Cardiac muscle cell (in vitro differentiated cells and primary cell): ENCODE measurements at regions not wholly inside any gene's neighbourhood (a gene's known extent, or its start where the extent isn't known, plus 50 kb on each side); places are given as distances from the start of the nearest gene placed in this dataset.
A peak's percentile ranks its signal among the peaks of the same experiment; 100 is the strongest.

ENCODE experiments used
- DNase-seq, 2 donors: peaks; one replicate each; pipeline versions ENCODE4 v3.0.0 to v3.0.0-alpha.2; 2010 to 2017; ENCODE audit warnings: low read depth in 1 of 2, low spot score in 1 of 2
- H3K27ac ChIP-seq: fragments of 200-600 bp; sonication (generic); 2 replicates; pipeline ENCODE4 v1.5.1; 2016
- H3K27me3 ChIP-seq: fragments of 200-600 bp; sonication (generic); 2 replicates; pipeline ENCODE4 v1.6.0; 2016; ENCODE audit warnings: control low read depth
- H3K36me3 ChIP-seq: fragments of 200-600 bp; sonication (generic); 2 replicates; pipeline ENCODE4 v1.5.1; 2016; ENCODE audit warnings: control low read depth
- H3K4me1 ChIP-seq: fragments of 200-600 bp; sonication (generic); 2 replicates; pipeline ENCODE4 v1.8.1; 2017; ENCODE audit warnings: low read depth, mild to moderate bottlenecking, mixed run types
- H3K4me3 ChIP-seq: fragments of 200-600 bp; sonication (generic); 2 replicates; pipeline ENCODE4 v1.5.1; 2016; ENCODE audit warnings: mild to moderate bottlenecking
- H3K9me3 ChIP-seq: fragments of 200-600 bp; sonication (generic); 2 replicates; pipeline ENCODE4 v1.5.1; 2017; ENCODE audit warnings: low read depth, mild to moderate bottlenecking, control low read depth
- TF ChIP-seq, protein P1 (sequence below): IDR thresholded peaks from 2 replicates; pipeline ENCODE4 v1.5.1; 2012; ENCODE audit warnings: low read depth, mild to moderate bottlenecking, low read length

DNA sequence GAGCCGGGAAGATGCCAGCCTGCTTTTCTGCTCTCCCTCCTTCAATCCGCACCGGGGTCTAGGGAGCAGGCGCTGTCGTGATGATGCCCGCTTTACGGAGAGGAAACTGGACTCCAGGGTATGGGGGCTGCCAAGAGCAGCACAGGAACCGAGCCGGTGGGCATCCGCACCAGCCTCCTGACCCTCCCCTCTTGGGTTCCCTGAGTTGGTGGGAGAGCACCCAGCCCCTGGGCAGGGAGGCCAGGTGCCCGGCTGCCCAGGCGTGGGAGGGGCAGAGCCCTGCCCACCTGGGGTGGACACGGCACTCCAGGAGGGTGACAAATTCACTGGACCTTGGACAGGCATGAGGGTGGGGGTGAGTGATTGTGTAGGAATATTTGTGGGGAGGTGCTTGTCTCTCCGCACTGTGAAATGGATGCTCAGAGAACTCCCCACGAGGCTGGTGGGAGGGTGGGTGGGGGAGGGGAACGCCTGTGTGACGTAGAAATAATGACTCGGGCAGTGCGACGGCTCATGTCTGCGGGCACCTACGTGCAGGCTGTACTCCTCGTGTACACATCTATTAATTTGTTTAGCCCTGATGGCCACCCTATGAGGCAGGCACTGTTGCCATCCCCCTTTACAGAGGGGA is 173.4 kb downstream of the BMP7 start:
- Histone ChIP-seq H3K27ac (no peak overlapping the region), H3K36me3 (no peaks in the 10 kb centered on the region), H3K9me3 (no peaks in the 10 kb centered on the region), H3K27me3 (no peaks in the 10 kb centered on the region), H3K4me3 (no peak overlapping the region), H3K4me1 (no peaks in the 10 kb centered on the region)
- DNase-seq = no peak
- TF ChIP-seq, protein P1, sequence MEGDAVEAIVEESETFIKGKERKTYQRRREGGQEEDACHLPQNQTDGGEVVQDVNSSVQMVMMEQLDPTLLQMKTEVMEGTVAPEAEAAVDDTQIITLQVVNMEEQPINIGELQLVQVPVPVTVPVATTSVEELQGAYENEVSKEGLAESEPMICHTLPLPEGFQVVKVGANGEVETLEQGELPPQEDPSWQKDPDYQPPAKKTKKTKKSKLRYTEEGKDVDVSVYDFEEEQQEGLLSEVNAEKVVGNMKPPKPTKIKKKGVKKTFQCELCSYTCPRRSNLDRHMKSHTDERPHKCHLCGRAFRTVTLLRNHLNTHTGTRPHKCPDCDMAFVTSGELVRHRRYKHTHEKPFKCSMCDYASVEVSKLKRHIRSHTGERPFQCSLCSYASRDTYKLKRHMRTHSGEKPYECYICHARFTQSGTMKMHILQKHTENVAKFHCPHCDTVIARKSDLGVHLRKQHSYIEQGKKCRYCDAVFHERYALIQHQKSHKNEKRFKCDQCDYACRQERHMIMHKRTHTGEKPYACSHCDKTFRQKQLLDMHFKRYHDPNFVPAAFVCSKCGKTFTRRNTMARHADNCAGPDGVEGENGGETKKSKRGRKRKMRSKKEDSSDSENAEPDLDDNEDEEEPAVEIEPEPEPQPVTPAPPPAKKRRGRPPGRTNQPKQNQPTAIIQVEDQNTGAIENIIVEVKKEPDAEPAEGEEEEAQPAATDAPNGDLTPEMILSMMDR = no peak

DNA sequence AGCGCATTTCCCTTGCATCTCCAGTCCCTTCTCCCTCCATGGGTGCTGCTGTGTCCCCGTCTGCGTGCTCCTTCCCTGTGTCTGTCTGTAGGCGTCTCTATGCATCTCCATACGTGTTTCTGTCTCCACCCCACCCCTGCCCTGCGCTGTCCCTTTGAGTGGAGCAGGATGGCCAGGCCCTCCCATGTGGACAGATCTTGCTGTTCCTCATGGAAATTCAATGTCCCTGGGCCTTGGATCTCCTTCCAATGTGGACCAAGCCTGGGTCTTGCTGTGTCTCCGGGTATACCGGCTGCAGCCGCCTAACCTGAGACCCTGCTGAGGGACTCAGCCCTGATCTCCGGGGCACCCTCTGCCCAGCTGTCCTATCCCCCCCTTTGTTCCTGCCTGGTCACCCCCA is 172.7 kb downstream of the BMP7 start:
- Histone ChIP-seq H3K4me3 (no peak overlapping the region), H3K36me3 (no peaks in the 10 kb centered on the region), H3K9me3 (no peaks in the 10 kb centered on the region), H3K4me1 (no peaks in the 10 kb centered on the region), H3K27me3 (no peaks in the 10 kb centered on the region), H3K27ac (no peak overlapping the region)
- no peak for DNase-seq
- TF ChIP-seq, protein P1 = no peak

DNA sequence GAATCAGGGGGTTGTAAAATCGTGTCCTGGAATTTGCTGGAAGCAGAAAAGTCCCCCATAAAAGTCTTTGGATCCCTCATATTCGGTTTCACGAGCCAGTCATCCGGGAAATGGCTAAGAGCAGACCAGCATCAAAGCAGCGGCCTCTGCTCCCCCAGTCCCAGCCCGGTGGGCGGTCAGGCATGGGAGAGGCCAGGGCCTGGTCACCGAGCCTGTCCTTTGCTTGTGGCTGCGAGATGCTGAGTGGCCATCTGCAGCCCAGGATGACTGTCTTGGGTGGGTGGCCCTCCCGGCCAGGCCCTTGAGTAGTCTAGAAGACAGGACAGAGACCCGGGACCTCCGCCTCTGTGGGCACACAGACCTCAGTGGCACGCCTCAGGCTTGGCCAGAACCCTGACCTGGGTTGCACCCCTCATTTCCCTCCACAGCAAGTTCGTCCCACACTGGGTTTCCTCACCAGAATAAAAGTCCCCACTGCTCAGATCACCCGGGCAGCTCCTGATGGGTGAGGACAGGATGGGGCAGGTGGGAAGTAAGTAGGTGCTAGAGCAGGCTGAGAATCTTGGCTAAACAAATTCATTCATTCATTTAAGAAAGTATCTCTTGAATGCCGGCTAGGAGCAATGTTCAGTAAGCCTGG is 172.1 kb downstream of the BMP7 start:
- TF ChIP-seq, protein P1 = no peak
- H3K4me1 ChIP-seq = no peaks in the 10 kb centered on the region

GRCh38 chr20:57094991-57095390 is 171.4 kb downstream of the BMP7 start:
- Histone ChIP-seq H3K27ac (no peak overlapping the region), H3K27me3 (no peaks in the 10 kb centered on the region), H3K4me1 (no peaks in the 10 kb centered on the region), H3K9me3 (no peaks in the 10 kb centered on the region), H3K4me3 (no peak overlapping the region), H3K36me3 (no peaks in the 10 kb centered on the region)
- peak in 1 of 2 donors; percentile 43 for DNase-seq
- TF ChIP-seq, protein P1 = no peak

More for the DNA sequence above, 172.1 kb downstream of the BMP7 start:
- no peaks in the 10 kb centered on the region for H3K9me3 ChIP-seq
- no peaks in the 10 kb centered on the region for H3K36me3 ChIP-seq
- H3K4me3 ChIP-seq = no peak overlapping the region
- no peak overlapping the region for H3K27ac ChIP-seq
- DNase-seq = no peak
- H3K27me3 ChIP-seq = no peaks in the 10 kb centered on the region

DNA sequence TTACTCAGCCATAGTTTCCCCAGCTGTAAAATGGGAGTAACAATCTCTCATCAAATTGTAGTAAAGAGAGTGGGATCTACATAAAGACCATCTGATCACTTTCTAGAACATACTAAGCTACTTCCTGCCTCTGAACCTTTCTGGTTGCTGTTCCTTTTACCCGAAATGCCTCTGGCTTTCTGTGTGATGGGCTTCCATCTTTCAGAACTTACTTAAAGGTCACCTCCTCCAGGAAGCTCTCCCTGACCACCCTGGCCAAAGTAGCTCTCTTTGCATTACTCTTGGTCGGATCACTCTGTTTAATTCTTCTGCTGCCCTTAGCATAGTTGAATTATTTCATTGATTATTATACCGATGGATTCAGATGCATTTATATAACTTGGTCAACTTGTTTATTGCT is 171.0 kb downstream of the BMP7 start:
- TF ChIP-seq, protein P1 = no peak
- no peaks in the 10 kb centered on the region for H3K27me3 ChIP-seq
- H3K4me3 ChIP-seq = no peak overlapping the region
- H3K36me3 ChIP-seq = no peaks in the 10 kb centered on the region
- H3K9me3 ChIP-seq = no peaks in the 10 kb centered on the region
- no peak overlapping the region for H3K27ac ChIP-seq
- no peaks in the 10 kb centered on the region for H3K4me1 ChIP-seq
- DNase-seq = no peak
